ENCODE measurements at regions not wholly inside any gene's neighbourhood (a gene's known extent, or its start where the extent isn't known, plus 50 kb on each side); places are given as distances from the start of the nearest gene placed in this dataset.

- TF ChIP-seq, protein P1, sequence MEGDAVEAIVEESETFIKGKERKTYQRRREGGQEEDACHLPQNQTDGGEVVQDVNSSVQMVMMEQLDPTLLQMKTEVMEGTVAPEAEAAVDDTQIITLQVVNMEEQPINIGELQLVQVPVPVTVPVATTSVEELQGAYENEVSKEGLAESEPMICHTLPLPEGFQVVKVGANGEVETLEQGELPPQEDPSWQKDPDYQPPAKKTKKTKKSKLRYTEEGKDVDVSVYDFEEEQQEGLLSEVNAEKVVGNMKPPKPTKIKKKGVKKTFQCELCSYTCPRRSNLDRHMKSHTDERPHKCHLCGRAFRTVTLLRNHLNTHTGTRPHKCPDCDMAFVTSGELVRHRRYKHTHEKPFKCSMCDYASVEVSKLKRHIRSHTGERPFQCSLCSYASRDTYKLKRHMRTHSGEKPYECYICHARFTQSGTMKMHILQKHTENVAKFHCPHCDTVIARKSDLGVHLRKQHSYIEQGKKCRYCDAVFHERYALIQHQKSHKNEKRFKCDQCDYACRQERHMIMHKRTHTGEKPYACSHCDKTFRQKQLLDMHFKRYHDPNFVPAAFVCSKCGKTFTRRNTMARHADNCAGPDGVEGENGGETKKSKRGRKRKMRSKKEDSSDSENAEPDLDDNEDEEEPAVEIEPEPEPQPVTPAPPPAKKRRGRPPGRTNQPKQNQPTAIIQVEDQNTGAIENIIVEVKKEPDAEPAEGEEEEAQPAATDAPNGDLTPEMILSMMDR (conservative IDR thresholded peaks at IDR 0.05; ENCODE audit: low read length), result no peak
- TF ChIP-seq EZH2phosphoT487 (IDR thresholded peaks at IDR 0.05; ENCODE audit: borderline replicate concordance), result no peak
Measured at GRCh38 chr10:3357737-3358136, 185.2 kb upstream of the PITRM1 start.
